ENCODE measurements at regions not wholly inside any gene's neighbourhood (a gene's known extent, or its start where the extent isn't known, plus 50 kb on each side); places are given as distances from the start of the nearest gene placed in this dataset.

- Mint-ChIP-seq H3K36me3 (ENCODE audit: insufficient read depth) (no peaks in the 10 kb centered on the region), H3K9me3 (ENCODE audit: low read depth) (no peaks in the 10 kb centered on the region), H3K27me3 (peaks cover 3% of the 10 kb centered on the region), H3K4me3 (ENCODE audit: low read depth) (no peak overlapping the region), H3K27ac (no peak overlapping the region), H3K4me1 (ENCODE audit: low read depth) (no peaks in the 10 kb centered on the region)
- no peak for DNase-seq (ENCODE audit: low spot score, unreplicated experiment)
- TF ChIP-seq CTCF (IDR thresholded peaks at IDR 0.05; ENCODE audit: unreplicated experiment), result no peak
Measured at GRCh38 chr10:133017203-133017601, 70.5 kb upstream of the ADGRA1 start.

DNA sequence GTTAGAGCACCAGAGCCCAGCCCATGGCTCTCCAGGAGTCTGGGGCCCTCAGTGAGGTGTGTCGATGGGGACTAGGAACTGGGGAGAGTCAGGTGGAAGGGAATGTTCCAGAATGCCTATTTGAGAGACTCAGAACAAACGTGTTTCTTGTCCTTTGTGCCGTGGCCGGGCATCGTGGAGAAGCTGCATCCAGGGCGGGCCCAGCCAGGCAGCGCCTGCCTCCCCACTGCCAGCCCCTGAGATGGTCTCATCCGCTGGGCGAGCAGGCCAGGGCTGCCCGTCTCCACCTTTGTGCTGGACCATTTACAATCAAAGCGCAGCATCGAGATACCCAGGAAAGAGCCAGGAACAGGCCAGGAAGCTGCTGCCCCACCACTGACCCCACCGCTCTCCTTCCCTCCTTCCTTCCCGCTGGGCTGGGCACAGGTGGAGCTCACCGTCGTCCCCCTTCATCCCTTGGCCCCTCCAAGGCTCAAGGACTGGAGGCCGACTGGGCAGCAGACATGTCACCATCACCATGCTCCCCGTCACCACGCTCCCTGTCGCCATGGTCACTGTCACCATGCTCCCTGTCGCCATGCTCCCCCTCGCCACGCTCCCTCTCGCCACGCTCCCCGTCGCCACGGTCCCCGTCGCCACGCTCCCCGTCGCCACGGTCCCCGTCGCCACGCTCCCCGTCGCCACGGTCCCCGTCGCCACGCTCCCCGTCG lies 71.1 kb upstream of the ADGRA1 start:
- Mint-ChIP-seq H3K4me3 (ENCODE audit: low read depth) (no peak overlapping the region), H3K27me3 (peaks cover 3% of the 10 kb centered on the region)

DNA sequence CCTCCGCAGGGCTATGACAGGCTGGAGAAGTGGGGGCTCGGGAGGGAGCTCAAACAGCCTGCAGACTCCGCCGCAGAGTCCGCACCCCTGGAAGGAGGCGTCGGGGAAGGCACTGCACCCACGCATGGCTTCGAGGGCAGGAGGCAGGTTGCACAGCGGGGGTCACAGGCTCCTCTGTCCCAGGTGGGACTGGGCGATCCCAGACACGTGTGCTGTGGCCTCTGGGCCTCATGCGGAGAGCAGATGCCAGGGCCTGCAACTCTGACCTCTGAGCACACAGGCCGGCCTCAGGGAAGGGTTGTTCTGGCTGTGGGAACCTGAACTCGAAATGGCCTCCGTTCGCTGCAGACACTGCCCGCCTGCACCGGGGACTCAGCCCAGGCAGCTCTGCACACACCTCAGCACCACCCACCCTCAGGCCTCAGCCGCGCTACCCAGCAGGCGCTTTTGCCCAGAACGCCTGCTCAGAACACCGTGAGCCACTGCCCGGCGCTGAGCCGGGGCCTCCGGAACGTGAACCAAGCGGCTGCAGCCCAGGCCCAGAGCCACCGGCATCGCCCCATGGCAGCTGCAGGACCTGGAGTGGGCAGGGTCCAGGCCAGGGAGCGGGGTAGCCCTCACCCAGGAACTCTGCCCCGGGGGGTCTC lies 71.8 kb upstream of the ADGRA1 start:
- H3K27me3 Mint-ChIP-seq, result peaks cover 3% of the 10 kb centered on the region
- no peak for DNase-seq (ENCODE audit: low spot score, unreplicated experiment)
- no peak overlapping the region for H3K27ac Mint-ChIP-seq
- TF ChIP-seq CTCF (IDR thresholded peaks at IDR 0.05; ENCODE audit: unreplicated experiment), result no peak
- H3K36me3 Mint-ChIP-seq (ENCODE audit: insufficient read depth), result no peaks in the 10 kb centered on the region
- H3K9me3 Mint-ChIP-seq (ENCODE audit: low read depth), result no peaks in the 10 kb centered on the region
- no peak overlapping the region for H3K4me3 Mint-ChIP-seq (ENCODE audit: low read depth)
- H3K4me1 Mint-ChIP-seq (ENCODE audit: low read depth), result no peaks in the 10 kb centered on the region

More for the DNA sequence above, 71.1 kb upstream of the ADGRA1 start:
- H3K9me3 Mint-ChIP-seq (ENCODE audit: low read depth), result no peaks in the 10 kb centered on the region
- no peak overlapping the region for H3K27ac Mint-ChIP-seq
- TF ChIP-seq CTCF (IDR thresholded peaks at IDR 0.05; ENCODE audit: unreplicated experiment), result no peak
- no peak for DNase-seq (ENCODE audit: low spot score, unreplicated experiment)
- H3K36me3 Mint-ChIP-seq (ENCODE audit: insufficient read depth), result no peaks in the 10 kb centered on the region
- no peaks in the 10 kb centered on the region for H3K4me1 Mint-ChIP-seq (ENCODE audit: low read depth)

- Mint-ChIP-seq H3K4me3 (ENCODE audit: low read depth) (no peak overlapping the region), H3K27me3 (peaks cover 3% of the 10 kb centered on the region), H3K4me1 (ENCODE audit: low read depth) (no peaks in the 10 kb centered on the region), H3K27ac (no peak overlapping the region), H3K36me3 (ENCODE audit: insufficient read depth) (no peaks in the 10 kb centered on the region), H3K9me3 (ENCODE audit: low read depth) (no peaks in the 10 kb centered on the region)
- no peak for DNase-seq (ENCODE audit: low spot score, unreplicated experiment)
- TF ChIP-seq CTCF (IDR thresholded peaks at IDR 0.05; ENCODE audit: unreplicated experiment), result no peak
Measured at GRCh38 chr10:133015321-133015720, 72.4 kb upstream of the ADGRA1 start.

- Mint-ChIP-seq H3K4me3 (ENCODE audit: low read depth) (no peak overlapping the region), H3K27me3 (peaks cover 3% of the 10 kb centered on the region), H3K9me3 (ENCODE audit: low read depth) (no peaks in the 10 kb centered on the region), H3K4me1 (ENCODE audit: low read depth) (no peaks in the 10 kb centered on the region), H3K27ac (no peak overlapping the region), H3K36me3 (ENCODE audit: insufficient read depth) (no peaks in the 10 kb centered on the region)
- no peak for TF ChIP-seq CTCF (IDR thresholded peaks at IDR 0.05; ENCODE audit: unreplicated experiment)
- no peak for DNase-seq (ENCODE audit: low spot score, unreplicated experiment)
Measured at GRCh38 chr10:133014416-133015210, 72.2 kb upstream of the CFAP46 start.
